ENCODE measurements at regions not wholly inside any gene's neighbourhood (a gene's known extent, or its start where the extent isn't known, plus 50 kb on each side); places are given as distances from the start of the nearest gene placed in this dataset.

- TF ChIP-seq ZC3H4 (CRISPR knock-in tag; IDR thresholded peaks at IDR 0.05; ENCODE audit: borderline replicate concordance) = 0 out of 2 replicates have a peak, but pooled peaks have one; percentile 58
- no peak for TF ChIP-seq ZNF446 (CRISPR knock-in tag; IDR thresholded peaks at IDR 0.05)
- TF ChIP-seq E2F2 (CRISPR knock-in tag; IDR thresholded peaks at IDR 0.05; ENCODE audit: borderline replicate concordance) = no peak
- peak; percentile 61; the same call in 1 of the 2 replicates for TF ChIP-seq ARNT2 (CRISPR knock-in tag; IDR thresholded peaks at IDR 0.05; ENCODE audit: low read depth)
- no peak for TF ChIP-seq NFE2L1 (CRISPR knock-in tag; IDR thresholded peaks at IDR 0.05; ENCODE audit: borderline replicate concordance)
- no peak for TF ChIP-seq ZNF33B (CRISPR knock-in tag; IDR thresholded peaks at IDR 0.05)
- peak; percentile 95 for TF ChIP-seq ZBTB20 (CRISPR knock-in tag; IDR thresholded peaks at IDR 0.05; ENCODE audit: borderline replicate concordance, low read depth)
- TF ChIP-seq ZNF710 (CRISPR knock-in tag; IDR thresholded peaks at IDR 0.05; ENCODE audit: borderline replicate concordance) = peak; percentile 91
- peak; percentile 83 for TF ChIP-seq KLF6 (CRISPR knock-in tag; IDR thresholded peaks at IDR 0.05)
- no peak for TF ChIP-seq SP140L (CRISPR knock-in tag; IDR thresholded peaks at IDR 0.05; ENCODE audit: borderline replicate concordance)
- no peak for TF ChIP-seq AKNA (CRISPR knock-in tag; IDR thresholded peaks at IDR 0.05; ENCODE audit: borderline replicate concordance)
- TF ChIP-seq CHCHD3 (CRISPR knock-in tag; IDR thresholded peaks at IDR 0.05) = no peak
- TF ChIP-seq TBP (CRISPR knock-in tag; IDR thresholded peaks at IDR 0.05) = no peak
- TF ChIP-seq PHF21A (CRISPR knock-in tag; IDR thresholded peaks at IDR 0.05) = peak; percentile 96
- TF ChIP-seq GABPB1 (CRISPR knock-in tag; IDR thresholded peaks at IDR 0.05) = peak; percentile 46; the same call in 1 of the 2 replicates
- TF ChIP-seq ZNF773 (CRISPR knock-in tag; IDR thresholded peaks at IDR 0.05; ENCODE audit: borderline replicate concordance) = no peak
- TF ChIP-seq ZNF451 (CRISPR knock-in tag; IDR thresholded peaks at IDR 0.05) = no peak
- TF ChIP-seq SMYD3 (CRISPR knock-in tag; IDR thresholded peaks at IDR 0.05) = 0 out of 2 replicates have a peak, but pooled peaks have one; percentile 40
- peak; percentile 70; the same call in 1 of the 2 replicates for TF ChIP-seq ZBTB34 (CRISPR knock-in tag; IDR thresholded peaks at IDR 0.05)
Measured at GRCh38 chr1:55428944-55429931, 214.1 kb upstream of the USP24 start (continued).
